Activated naive CD8-positive, alpha-beta T cell treated with anti-CD3 and anti-CD28 coated beads, Interleukin-2, amount 50 U/mL, for 16 hours (primary cell): ENCODE measurements at regions not wholly inside any gene's neighbourhood (a gene's known extent, or its start where the extent isn't known, plus 50 kb on each side); places are given as distances from the start of the nearest gene placed in this dataset.
"Not testable (repeated sequence)": the region's sequence is repeated elsewhere in the genome, so short reads cannot be mapped to it uniquely, and the experiment has no call there.

Experiments used
- DNase-seq: peaks from one replicate; pipeline ENCODE4 v3.0.0-alpha.2; 2020; ENCODE audit warnings: low read depth, low spot score

- no peak for DNase-seq
Measured at GRCh38 chr6:7000825-7001777, 106.7 kb upstream of the RREB1 start.

- no peak for DNase-seq
Measured at GRCh38 chr6:7003041-7003440, 104.7 kb upstream of the RREB1 start.

GRCh38 chr6:7004581-7005297 lies 103.0 kb upstream of the RREB1 start:
- DNase-seq = no peak

- no peak for DNase-seq
Measured at GRCh38 chr6:7006515-7007191, 101.1 kb upstream of the RREB1 start.

GRCh38 chr6:7008451-7008988 lies 99.2 kb upstream of the RREB1 start:
- DNase-seq = no peak

GRCh38 chr6:7016226-7016625 lies 91.5 kb upstream of the RREB1 start:
- DNase-seq = no peak

- DNase-seq = no peak
Measured at GRCh38 chr6:7021301-7021700, 86.5 kb upstream of the RREB1 start.

GRCh38 chr6:7025861-7026260 lies 81.9 kb upstream of the RREB1 start:
- no peak for DNase-seq

- DNase-seq = not testable (repeated sequence)
Measured at GRCh38 chr6:7028963-7029362, 78.8 kb upstream of the RREB1 start.

GRCh38 chr6:7030968-7031367 lies 76.8 kb upstream of the RREB1 start:
- not testable (repeated sequence) for DNase-seq

- no peak for DNase-seq
Measured at GRCh38 chr6:7033202-7033601, 74.6 kb upstream of the RREB1 start.

- no peak for DNase-seq
Measured at GRCh38 chr6:7034055-7034454, 73.7 kb upstream of the RREB1 start.

GRCh38 chr6:7035837-7036249 lies 71.9 kb upstream of the RREB1 start:
- DNase-seq = no peak

- no peak for DNase-seq
Measured at GRCh38 chr6:7041511-7042026, 66.2 kb upstream of the RREB1 start.

- no peak for DNase-seq
Measured at GRCh38 chr6:7042056-7042653, 65.6 kb upstream of the RREB1 start.

- no peak for DNase-seq
Measured at GRCh38 chr6:7042654-7043545, 64.9 kb upstream of the RREB1 start.

GRCh38 chr6:7045331-7045730 lies 62.4 kb upstream of the RREB1 start:
- no peak for DNase-seq

- DNase-seq = no peak
Measured at GRCh38 chr6:7045746-7046145, 62.0 kb upstream of the RREB1 start.

GRCh38 chr6:7047128-7047527 lies 60.6 kb upstream of the RREB1 start:
- no peak for DNase-seq

- DNase-seq = no peak
Measured at GRCh38 chr6:7047966-7048365, 59.8 kb upstream of the RREB1 start.
